Panc1 (cell line): ENCODE measurements at regions not wholly inside any gene's neighbourhood (a gene's known extent, or its start where the extent isn't known, plus 50 kb on each side); places are given as distances from the start of the nearest gene placed in this dataset.

Experiments
- POLR2AphosphoS5 ChIP-seq: IDR thresholded peaks from 2 replicates; pipeline ENCODE4 v1.6.1; 2012; ENCODE audit warnings: mild to moderate bottlenecking, low read depth, low read length, moderate library complexity
- TF ChIP-seq, protein P1 (sequence below): fragments of 450-650 bp; IDR thresholded peaks from 2 replicates; pipeline ENCODE4 v1.5.1; 2017; ENCODE audit warnings: mild to moderate bottlenecking
- TF ChIP-seq, protein P2 (sequence below), 2 experiments: IDR thresholded peaks; 2 replicates each; pipeline ENCODE4 v1.6.1; 2011 to 2012; ENCODE audit warnings: low read depth in 2 of 2, control low read depth in 1 of 2, low read length in 1 of 2, mild to moderate bottlenecking in 1 of 2, moderate library complexity in 1 of 2; ENCODE audit not compliant: insufficient read depth in 1 of 2

DNA sequence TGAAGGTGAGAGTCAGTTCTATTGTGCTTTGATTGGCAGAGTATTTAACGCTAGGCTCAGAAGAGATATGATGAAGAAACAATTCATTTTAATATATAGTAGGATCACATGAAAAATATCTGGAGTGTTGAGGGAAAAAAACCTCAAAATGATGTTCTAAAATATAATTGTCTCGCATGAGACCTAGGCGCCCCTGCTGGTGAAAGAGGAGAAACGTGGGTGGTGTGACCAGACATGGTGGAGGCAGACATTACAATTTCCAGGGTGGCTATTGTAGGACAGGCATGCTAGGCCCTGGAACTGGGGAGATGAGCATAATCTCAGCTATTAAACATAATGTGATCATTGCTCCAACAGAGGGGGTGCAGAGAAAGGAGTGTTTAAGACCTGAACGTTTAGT, 210.0 kb downstream of the HS3ST1 start:
- TF ChIP-seq, protein P1, sequence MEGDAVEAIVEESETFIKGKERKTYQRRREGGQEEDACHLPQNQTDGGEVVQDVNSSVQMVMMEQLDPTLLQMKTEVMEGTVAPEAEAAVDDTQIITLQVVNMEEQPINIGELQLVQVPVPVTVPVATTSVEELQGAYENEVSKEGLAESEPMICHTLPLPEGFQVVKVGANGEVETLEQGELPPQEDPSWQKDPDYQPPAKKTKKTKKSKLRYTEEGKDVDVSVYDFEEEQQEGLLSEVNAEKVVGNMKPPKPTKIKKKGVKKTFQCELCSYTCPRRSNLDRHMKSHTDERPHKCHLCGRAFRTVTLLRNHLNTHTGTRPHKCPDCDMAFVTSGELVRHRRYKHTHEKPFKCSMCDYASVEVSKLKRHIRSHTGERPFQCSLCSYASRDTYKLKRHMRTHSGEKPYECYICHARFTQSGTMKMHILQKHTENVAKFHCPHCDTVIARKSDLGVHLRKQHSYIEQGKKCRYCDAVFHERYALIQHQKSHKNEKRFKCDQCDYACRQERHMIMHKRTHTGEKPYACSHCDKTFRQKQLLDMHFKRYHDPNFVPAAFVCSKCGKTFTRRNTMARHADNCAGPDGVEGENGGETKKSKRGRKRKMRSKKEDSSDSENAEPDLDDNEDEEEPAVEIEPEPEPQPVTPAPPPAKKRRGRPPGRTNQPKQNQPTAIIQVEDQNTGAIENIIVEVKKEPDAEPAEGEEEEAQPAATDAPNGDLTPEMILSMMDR, result no peak
- TF ChIP-seq POLR2AphosphoS5, result no peak
- TF ChIP-seq, protein P2, sequence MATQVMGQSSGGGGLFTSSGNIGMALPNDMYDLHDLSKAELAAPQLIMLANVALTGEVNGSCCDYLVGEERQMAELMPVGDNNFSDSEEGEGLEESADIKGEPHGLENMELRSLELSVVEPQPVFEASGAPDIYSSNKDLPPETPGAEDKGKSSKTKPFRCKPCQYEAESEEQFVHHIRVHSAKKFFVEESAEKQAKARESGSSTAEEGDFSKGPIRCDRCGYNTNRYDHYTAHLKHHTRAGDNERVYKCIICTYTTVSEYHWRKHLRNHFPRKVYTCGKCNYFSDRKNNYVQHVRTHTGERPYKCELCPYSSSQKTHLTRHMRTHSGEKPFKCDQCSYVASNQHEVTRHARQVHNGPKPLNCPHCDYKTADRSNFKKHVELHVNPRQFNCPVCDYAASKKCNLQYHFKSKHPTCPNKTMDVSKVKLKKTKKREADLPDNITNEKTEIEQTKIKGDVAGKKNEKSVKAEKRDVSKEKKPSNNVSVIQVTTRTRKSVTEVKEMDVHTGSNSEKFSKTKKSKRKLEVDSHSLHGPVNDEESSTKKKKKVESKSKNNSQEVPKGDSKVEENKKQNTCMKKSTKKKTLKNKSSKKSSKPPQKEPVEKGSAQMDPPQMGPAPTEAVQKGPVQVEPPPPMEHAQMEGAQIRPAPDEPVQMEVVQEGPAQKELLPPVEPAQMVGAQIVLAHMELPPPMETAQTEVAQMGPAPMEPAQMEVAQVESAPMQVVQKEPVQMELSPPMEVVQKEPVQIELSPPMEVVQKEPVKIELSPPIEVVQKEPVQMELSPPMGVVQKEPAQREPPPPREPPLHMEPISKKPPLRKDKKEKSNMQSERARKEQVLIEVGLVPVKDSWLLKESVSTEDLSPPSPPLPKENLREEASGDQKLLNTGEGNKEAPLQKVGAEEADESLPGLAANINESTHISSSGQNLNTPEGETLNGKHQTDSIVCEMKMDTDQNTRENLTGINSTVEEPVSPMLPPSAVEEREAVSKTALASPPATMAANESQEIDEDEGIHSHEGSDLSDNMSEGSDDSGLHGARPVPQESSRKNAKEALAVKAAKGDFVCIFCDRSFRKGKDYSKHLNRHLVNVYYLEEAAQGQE (IDR thresholded peaks at IDR 0.05; ENCODE audit: insufficient read depth in 1 of 2, low read depth in 2 of 2, low read length in 1 of 2), result no peak
